Large intestine (tissue), 3 donors: ENCODE measurements at regions not wholly inside any gene's neighbourhood (a gene's known extent, or its start where the extent isn't known, plus 50 kb on each side); places are given as distances from the start of the nearest gene placed in this dataset.

Experiments used
- DNase-seq, 2 donors: peaks; one replicate each; pipeline versions ENCODE4 v3.0.0 to v3.0.0-alpha.2; 2013
- H3K27ac ChIP-seq: one replicate; pipeline ENCODE4 v1.5.1; 2013; ENCODE audit warnings: low read length
- H3K27me3 ChIP-seq: 2 replicates; pipeline ENCODE4 v1.6.1; 2013; ENCODE audit warnings: low read length; ENCODE audit not compliant: control insufficient read depth, insufficient read depth
- H3K36me3 ChIP-seq: 2 replicates; pipeline ENCODE4 v1.6.1; 2013; ENCODE audit warnings: low read length; ENCODE audit not compliant: control insufficient read depth, insufficient read depth
- H3K4me1 ChIP-seq: one replicate; pipeline ENCODE4 v1.6.1; 2013; ENCODE audit warnings: low read length; ENCODE audit not compliant: control insufficient read depth, insufficient read depth
- H3K4me3 ChIP-seq: one replicate; pipeline ENCODE4 v1.5.1; 2013; ENCODE audit warnings: low read length
- H3K9me3 ChIP-seq: one replicate; pipeline ENCODE4 v1.6.1; 2013; ENCODE audit warnings: mild to moderate bottlenecking, low read depth, low read length, moderate library complexity; ENCODE audit not compliant: control insufficient read depth
- WGBS: methylation state at CpG from one replicate; pipeline ENCODE4 v1.1.5; 2013; ENCODE audit warnings: low lambda C conversion rate; ENCODE audit not compliant: insufficient coverage; 5-methylcytosine and 5-hydroxymethylcytosine counted together

- H3K27ac ChIP-seq: no peak overlapping the region
- no peaks in the 10 kb centered on the region for H3K27me3 ChIP-seq
- no peaks in the 10 kb centered on the region for H3K36me3 ChIP-seq
- no peak overlapping the region for H3K4me3 ChIP-seq
- WGBS: 100% methylated on average over 1 of the region's 2 CpGs
- H3K4me1 ChIP-seq: no peaks in the 10 kb centered on the region
- no peaks in the 10 kb centered on the region for H3K9me3 ChIP-seq
- no peak for DNase-seq
Observed at GRCh38 chr21:35705237-35705887, 355.0 kb downstream of the SETD4 start.

- no peaks in the 10 kb centered on the region for H3K27me3 ChIP-seq
- H3K4me1 ChIP-seq: no peaks in the 10 kb centered on the region
- no peaks in the 10 kb centered on the region for H3K36me3 ChIP-seq
- no peak overlapping the region for H3K27ac ChIP-seq
- WGBS: no CpG with 5 or more reads among the region's 1 CpG
- H3K9me3 ChIP-seq: no peaks in the 10 kb centered on the region
- no peak overlapping the region for H3K4me3 ChIP-seq
- no peak for DNase-seq
Observed at GRCh38 chr21:35703704-35704103, 356.6 kb downstream of the SETD4 start.

- DNase-seq: peak in 1 of 2 donors; percentile 28
Observed at GRCh38 chr21:35699361-35699760, 361.0 kb downstream of the SETD4 start.

GRCh38 chr21:35697321-35697808 is 363.0 kb downstream of the SETD4 start:
- WGBS: no CpG with 5 or more reads among the region's 3 CpGs
- Histone ChIP-seq H3K4me3 (no peak overlapping the region), H3K4me1 (no peaks in the 10 kb centered on the region), H3K27ac (no peak overlapping the region), H3K9me3 (no peaks in the 10 kb centered on the region), H3K27me3 (no peaks in the 10 kb centered on the region), H3K36me3 (no peaks in the 10 kb centered on the region)
- peak; percentile 37 to 61 for DNase-seq

More at GRCh38 chr21:35699361-35699760, 361.0 kb downstream of the SETD4 start:
- no CpG with 5 or more reads among the region's 3 CpGs for WGBS
- Histone ChIP-seq H3K4me3 (no peak overlapping the region), H3K27ac (no peak overlapping the region), H3K27me3 (no peaks in the 10 kb centered on the region), H3K4me1 (no peaks in the 10 kb centered on the region), H3K36me3 (no peaks in the 10 kb centered on the region), H3K9me3 (no peaks in the 10 kb centered on the region)

- WGBS: no CpG with 5 or more reads among the region's 2 CpGs
- DNase-seq: no peak
- Histone ChIP-seq H3K9me3 (no peaks in the 10 kb centered on the region), H3K27me3 (no peaks in the 10 kb centered on the region), H3K27ac (no peak overlapping the region), H3K4me1 (no peaks in the 10 kb centered on the region), H3K36me3 (no peaks in the 10 kb centered on the region), H3K4me3 (no peak overlapping the region)
Observed at GRCh38 chr21:35696644-35697043, 363.7 kb downstream of the SETD4 start.

GRCh38 chr21:35692311-35692710 is 368.0 kb downstream of the SETD4 start:
- DNase-seq: no peak
- Histone ChIP-seq H3K27me3 (no peaks in the 10 kb centered on the region), H3K36me3 (no peaks in the 10 kb centered on the region), H3K27ac (no peak overlapping the region), H3K4me3 (no peak overlapping the region), H3K9me3 (no peaks in the 10 kb centered on the region), H3K4me1 (no peaks in the 10 kb centered on the region)
- 100% methylated on average over 1 of the region's 2 CpGs for WGBS

- DNase-seq: no peak
- no CpG with 5 or more reads among the region's 2 CpGs for WGBS
- Histone ChIP-seq H3K4me1 (no peaks in the 10 kb centered on the region), H3K27ac (no peak overlapping the region), H3K4me3 (no peak overlapping the region), H3K36me3 (no peaks in the 10 kb centered on the region), H3K27me3 (no peaks in the 10 kb centered on the region), H3K9me3 (no peaks in the 10 kb centered on the region)
Observed at GRCh38 chr21:35690436-35690835, 369.9 kb downstream of the SETD4 start.

GRCh38 chr21:35686156-35686555 is 374.2 kb downstream of the SETD4 start:
- DNase-seq: no peak
- Histone ChIP-seq H3K27me3 (no peaks in the 10 kb centered on the region), H3K4me3 (no peak overlapping the region), H3K36me3 (no peaks in the 10 kb centered on the region), H3K27ac (no peak overlapping the region), H3K9me3 (no peaks in the 10 kb centered on the region), H3K4me1 (no peaks in the 10 kb centered on the region)
- WGBS: no CpG with 5 or more reads among the region's 3 CpGs

- no peak overlapping the region for H3K4me3 ChIP-seq
- 80% methylated on average over 1 of the region's 3 CpGs for WGBS
Observed at GRCh38 chr21:35683664-35684304, 376.5 kb downstream of the SETD4 start.

GRCh38 chr21:35682904-35683549 is 377.3 kb downstream of the SETD4 start:
- DNase-seq: no peak
- no peaks in the 10 kb centered on the region for H3K9me3 ChIP-seq
- H3K4me1 ChIP-seq: no peaks in the 10 kb centered on the region
- H3K27me3 ChIP-seq: no peaks in the 10 kb centered on the region
- H3K4me3 ChIP-seq: no peak overlapping the region
- WGBS: no CpG with 5 or more reads among the region's 2 CpGs
- no peak overlapping the region for H3K27ac ChIP-seq
- H3K36me3 ChIP-seq: no peaks in the 10 kb centered on the region

More at GRCh38 chr21:35683664-35684304, 376.5 kb downstream of the SETD4 start:
- Histone ChIP-seq H3K9me3 (no peaks in the 10 kb centered on the region), H3K27me3 (no peaks in the 10 kb centered on the region), H3K4me1 (no peaks in the 10 kb centered on the region), H3K36me3 (no peaks in the 10 kb centered on the region), H3K27ac (no peak overlapping the region)
- no peak for DNase-seq
